C4-2B (cell line): ENCODE measurements at regions not wholly inside any gene's neighbourhood (a gene's known extent, or its start where the extent isn't known, plus 50 kb on each side); places are given as distances from the start of the nearest gene placed in this dataset.

ENCODE experiments used
- ZFX ChIP-seq: fragments of 450-650 bp; IDR thresholded peaks from 2 replicates; pipeline ENCODE4 v1.6.1; 2017
- TF ChIP-seq, protein P1 (sequence below): fragments of 450-650 bp; conservative IDR thresholded peaks from 2 replicates; pipeline ENCODE4 v1.5.1; 2017; ENCODE audit warnings: mild to moderate bottlenecking

DNA sequence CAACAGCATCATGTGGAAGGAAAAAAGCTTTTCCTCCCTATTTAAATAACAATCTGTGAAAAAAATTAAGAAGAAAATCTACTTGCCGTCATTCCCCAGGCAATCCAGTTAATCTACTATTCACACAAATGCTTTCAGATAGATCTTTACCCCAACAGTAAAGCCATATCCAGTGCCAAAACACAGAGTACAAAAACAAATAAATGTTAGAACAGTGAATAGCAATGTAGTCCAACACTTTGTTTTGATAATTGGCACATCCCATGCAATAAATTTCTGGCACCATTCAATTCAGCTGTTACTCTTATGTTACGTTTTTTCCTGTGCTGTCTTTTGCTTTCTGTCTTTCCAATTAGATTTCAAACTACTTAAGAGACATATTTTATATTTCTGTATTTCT lies 2245.5 kb upstream of the WWC1 start:
- TF ChIP-seq, protein P1, sequence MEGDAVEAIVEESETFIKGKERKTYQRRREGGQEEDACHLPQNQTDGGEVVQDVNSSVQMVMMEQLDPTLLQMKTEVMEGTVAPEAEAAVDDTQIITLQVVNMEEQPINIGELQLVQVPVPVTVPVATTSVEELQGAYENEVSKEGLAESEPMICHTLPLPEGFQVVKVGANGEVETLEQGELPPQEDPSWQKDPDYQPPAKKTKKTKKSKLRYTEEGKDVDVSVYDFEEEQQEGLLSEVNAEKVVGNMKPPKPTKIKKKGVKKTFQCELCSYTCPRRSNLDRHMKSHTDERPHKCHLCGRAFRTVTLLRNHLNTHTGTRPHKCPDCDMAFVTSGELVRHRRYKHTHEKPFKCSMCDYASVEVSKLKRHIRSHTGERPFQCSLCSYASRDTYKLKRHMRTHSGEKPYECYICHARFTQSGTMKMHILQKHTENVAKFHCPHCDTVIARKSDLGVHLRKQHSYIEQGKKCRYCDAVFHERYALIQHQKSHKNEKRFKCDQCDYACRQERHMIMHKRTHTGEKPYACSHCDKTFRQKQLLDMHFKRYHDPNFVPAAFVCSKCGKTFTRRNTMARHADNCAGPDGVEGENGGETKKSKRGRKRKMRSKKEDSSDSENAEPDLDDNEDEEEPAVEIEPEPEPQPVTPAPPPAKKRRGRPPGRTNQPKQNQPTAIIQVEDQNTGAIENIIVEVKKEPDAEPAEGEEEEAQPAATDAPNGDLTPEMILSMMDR, result no peak
- TF ChIP-seq ZFX, result no peak
